HepG2 (cell line): ENCODE measurements at regions not wholly inside any gene's neighbourhood (a gene's known extent, or its start where the extent isn't known, plus 50 kb on each side); places are given as distances from the start of the nearest gene placed in this dataset.

ENCODE experiments used
- ATAC-seq: fragments of 200-7000 bp; cut with Tn5 transposase; 3 replicates; pipeline ENCODE4 v1.9.1; 2020; ENCODE audit warnings: mild to moderate bottlenecking, moderate library complexity
- BruUV-seq: library from RNA; stranded (reverse); fragments of 400-500 nt; replicated peaks from 2 replicates; lab custom pipeline; 2021; lab: Mats Ljungman, UMichigan
- CTCF ChIA-PET: fragments of 300-600 bp; formaldehyde crosslinking; extraction: SDS; loops from one replicate; lab custom pipeline; 2021; ENCODE audit warnings: low total read pairs, inconsistent platforms, low intra/inter-chr PET ratio; lab: Yijun Ruan, JAX
- POLR2A ChIA-PET: fragments of 350-600 bp; sonication (Branson Sonifier 250); formaldehyde crosslinking; loops from one replicate; lab custom pipeline; 2020; ENCODE audit warnings: antibody characterized with exemption, inconsistent platforms; lab: Yijun Ruan, JAX
- DNase-seq: peaks from one replicate; pipeline ENCODE4 v3.0.0-alpha.2; 2015; ENCODE audit warnings: low spot score
- FAIRE-seq: peaks from 3 replicates; lab custom pipeline; 2011; peaks lifted over from hg19 to GRCh38; lab: Jason Lieb, UNC
- H2AFZ ChIP-seq: one replicate; pipeline ENCODE4 v1.6.1; 2011; ENCODE audit warnings: low read length, inconsistent platforms
- H3K27ac ChIP-seq: fragments of 300-600 bp; 3 replicates; pipeline ENCODE4 v1.8.0; 2011; ENCODE audit warnings: mixed run types, mild to moderate bottlenecking, mixed read lengths, low read length, inconsistent platforms; ENCODE audit not compliant: insufficient read depth; ENCODE audit errors: extremely low read length
- H3K27me3 ChIP-seq, 2 experiments: fragments of 200-600 bp in 1 of 2; 2 replicates in 1 of 2; 3 replicates in 1 of 2; pipeline versions ENCODE4 v1.6.0 to v1.8.0; 2011; ENCODE audit warnings: low read length in 2 of 2, mild to moderate bottlenecking in 2 of 2, moderate library complexity in 2 of 2, inconsistent platforms in 1 of 2; ENCODE audit not compliant: insufficient read depth in 2 of 2, control insufficient read depth in 1 of 2
- H3K36me3 ChIP-seq, 2 experiments: fragments of 200-600 bp in 1 of 2; replicated peaks in 1 of 2; 2 replicates in 1 of 2; 3 replicates in 1 of 2; pipeline versions ENCODE4 v1.5.1 to v1.8.0; 2011; ENCODE audit warnings: low read length in 2 of 2, inconsistent platforms in 1 of 2; ENCODE audit not compliant: insufficient read depth in 2 of 2, control insufficient read depth in 1 of 2
- H3K4me1 ChIP-seq: 2 replicates; pipeline ENCODE4 v1.5.1; 2012; ENCODE audit warnings: low read length, inconsistent platforms; ENCODE audit not compliant: insufficient read depth
- H3K4me2 ChIP-seq: 2 replicates; pipeline ENCODE4 v1.6.0; 2011; ENCODE audit warnings: low read depth, low read length, inconsistent platforms
- H3K4me3 ChIP-seq, 3 experiments: fragments of 200-600 bp in 1 of 3; sonication (generic), shearing (Covaris generic) in 1 of 3; replicated peaks in 1 of 3; 2 replicates each; pipeline ENCODE4 v1.5.1; 2011 to 2016; ENCODE audit warnings: low read length in 3 of 3, inconsistent platforms in 2 of 3, low read depth in 2 of 3, mild to moderate bottlenecking in 2 of 3, control low read depth in 1 of 3, mixed read lengths in 1 of 3; ENCODE audit not compliant: insufficient read depth in 1 of 3
- H3K79me2 ChIP-seq: one replicate; pipeline ENCODE4 v1.6.1; 2011; ENCODE audit warnings: low read length, inconsistent platforms; ENCODE audit not compliant: insufficient read depth
- H3K9ac ChIP-seq: 2 replicates; pipeline ENCODE4 v1.6.0; 2011; ENCODE audit warnings: mild to moderate bottlenecking, low read depth, low read length, inconsistent platforms; ENCODE audit not compliant: insufficient read depth
- H3K9me3 ChIP-seq: 2 replicates; pipeline ENCODE4 v1.5.1; 2012; ENCODE audit warnings: mild to moderate bottlenecking, low read length
- H4K20me1 ChIP-seq: 2 replicates; pipeline ENCODE4 v1.6.0; 2011; ENCODE audit warnings: inconsistent platforms, mild to moderate bottlenecking, low read length, moderate library complexity; ENCODE audit not compliant: insufficient read depth
- CREBL2 ChIP-seq: sonication (generic); formaldehyde crosslinking; IDR thresholded peaks from 2 replicates; pipeline ENCODE4 v1.8.1; 2023; ENCODE audit warnings: missing genetic modification reagents, mild to moderate bottlenecking, borderline replicate concordance
- ETV6 ChIP-seq: sonication (generic); formaldehyde crosslinking; conservative IDR thresholded peaks from 2 replicates; pipeline ENCODE4 v1.4.0; 2020; ENCODE audit warnings: missing genetic modification reagents
- FOXA3 ChIP-seq: IDR thresholded peaks from 2 replicates; pipeline ENCODE4 v1.6.1; 2016; ENCODE audit warnings: missing genetic modification reagents, missing compliant biosample characterization
- KDM4B ChIP-seq: sonication (generic); formaldehyde crosslinking; IDR thresholded peaks from 2 replicates; pipeline ENCODE4 v1.4.0; 2020; ENCODE audit warnings: missing genetic modification reagents
- KLF13 ChIP-seq: sonication (generic); formaldehyde crosslinking; IDR thresholded peaks from 2 replicates; pipeline ENCODE4 v1.4.0; 2020; ENCODE audit warnings: mild to moderate bottlenecking, missing genetic modification reagents
- KLF16 ChIP-seq, 2 experiments: sonication (generic) in 1 of 2; formaldehyde crosslinking in 1 of 2; IDR thresholded peaks; 2 replicates each; pipeline versions ENCODE4 v1.6.1 to v1.8.0; 2016 to 2023; ENCODE audit warnings: missing genetic modification reagents in 2 of 2, missing compliant biosample characterization in 1 of 2
- MED1 ChIP-seq: sonication (generic); formaldehyde crosslinking; IDR thresholded peaks from 2 replicates; pipeline ENCODE4 v1.4.0; 2020; ENCODE audit warnings: missing genetic modification reagents
- PLSCR1 ChIP-seq: sonication (generic); formaldehyde crosslinking; IDR thresholded peaks from 2 replicates; pipeline ENCODE4 v1.5.0; 2020; ENCODE audit warnings: missing genetic modification reagents, mild to moderate bottlenecking, borderline replicate concordance
- RNF2 ChIP-seq: fragments of 450-650 bp; conservative IDR thresholded peaks from 2 replicates; pipeline ENCODE4 v1.6.1; 2016; ENCODE audit warnings: low read depth
- RXRA ChIP-seq: sonication (generic); formaldehyde crosslinking; IDR thresholded peaks from 2 replicates; pipeline ENCODE4 v1.5.1; 2020; ENCODE audit warnings: missing genetic modification reagents
- SNAPC2 ChIP-seq: sonication (generic); formaldehyde crosslinking; IDR thresholded peaks from 2 replicates; pipeline ENCODE4 v1.8.1; 2022; ENCODE audit warnings: mild to moderate bottlenecking, missing genetic modification reagents
- YEATS4 ChIP-seq: sonication (generic); formaldehyde crosslinking; IDR thresholded peaks from 2 replicates; pipeline ENCODE4 v1.4.0; 2020; ENCODE audit warnings: missing genetic modification reagents, borderline replicate concordance
- ZNF33B ChIP-seq: sonication (generic); formaldehyde crosslinking; IDR thresholded peaks from 2 replicates; pipeline ENCODE4 v1.5.1; 2020; ENCODE audit warnings: mild to moderate bottlenecking, missing genetic modification reagents
- ZNF382 ChIP-seq: sonication (generic); formaldehyde crosslinking; IDR thresholded peaks from 2 replicates; pipeline ENCODE4 v1.5.0; 2020; ENCODE audit warnings: missing genetic modification reagents, mild to moderate bottlenecking, borderline replicate concordance
- ZNF543 ChIP-seq: sonication (generic); formaldehyde crosslinking; IDR thresholded peaks from 2 replicates; pipeline ENCODE4 v1.4.0; 2020; ENCODE audit warnings: mild to moderate bottlenecking, missing genetic modification reagents
- ZNF569 ChIP-seq: sonication (generic); formaldehyde crosslinking; IDR thresholded peaks from 2 replicates; pipeline ENCODE4 v1.5.0; 2020; ENCODE audit warnings: mild to moderate bottlenecking, missing genetic modification reagents, moderate library complexity, borderline replicate concordance
- ZNF598 ChIP-seq: sonication (generic); formaldehyde crosslinking; IDR thresholded peaks from 2 replicates; pipeline ENCODE4 v1.5.1; 2020; ENCODE audit warnings: mild to moderate bottlenecking, missing genetic modification reagents, borderline replicate concordance
- ZSCAN22 ChIP-seq: sonication (generic); formaldehyde crosslinking; IDR thresholded peaks from 2 replicates; pipeline ENCODE4 v1.4.0; 2020; ENCODE audit warnings: mild to moderate bottlenecking, missing genetic modification reagents
- ZSCAN9 ChIP-seq: IDR thresholded peaks from 2 replicates; pipeline ENCODE4 v1.6.1; 2016; ENCODE audit warnings: borderline replicate concordance
- WGBS: methylation state at CpG from one replicate; pipeline ENCODE4 v1.1.6; 2017; ENCODE audit warnings: low lambda C conversion rate; 5-methylcytosine and 5-hydroxymethylcytosine counted together
- in situ Hi-C: cut with HindIII; loops from 2 replicates; pipeline ENCODE4 v1.10.0; 2017; ENCODE audit warnings: low pct_unique_long_range_greater_than_20kb; ENCODE audit not compliant: extremely low pct_ligation_motif_present
- intact Hi-C: fragments of 100-400 bp; cut with micrococcal nuclease; formaldehyde crosslinking; loops from one replicate; pipeline ENCODE4 v1.10.0; 2022; ENCODE audit not compliant: unreplicated experiment

GRCh38 chrX:43211570-43211969, 433.6 kb upstream of the PPP1R2C start (continued):
- TF ChIP-seq PLSCR1: no peak
- no peak for TF ChIP-seq RXRA
- no peak for TF ChIP-seq RNF2
- TF ChIP-seq KLF13 (CRISPR knock-in tag): no peak
- no peak for TF ChIP-seq ZNF598 (CRISPR knock-in tag)
- no peak for TF ChIP-seq FOXA3 (CRISPR knock-in tag)
- no peak for TF ChIP-seq ZNF382 (CRISPR knock-in tag)
- TF ChIP-seq ZNF569 (CRISPR knock-in tag): no peak
- TF ChIP-seq ZSCAN22: no peak
- TF ChIP-seq ZNF33B: no peak

- Histone ChIP-seq H3K36me3 (no peaks in the 10 kb centered on the region), H3K27ac (no peak overlapping the region), H3K4me2 (no peak overlapping the region), H3K9ac (no peak overlapping the region), H3K4me3 (no peak overlapping the region), H2AFZ (no peak overlapping the region), H3K79me2 (no peaks in the 10 kb centered on the region), H3K27me3 (no peaks in the 10 kb centered on the region), H3K4me1 (no peaks in the 10 kb centered on the region), H3K9me3 (no peaks in the 10 kb centered on the region), H4K20me1 (no peaks in the 10 kb centered on the region)
- 30% methylated on average over 2 of the region's 2 CpGs for WGBS
- ChIA-PET POLR2A (no interaction called here), CTCF (no interaction called here)
- FAIRE-seq (no peak), ATAC-seq (no peak), DNase-seq (no peak)
- intact Hi-C loops: no loop called here
- no TSS peak for BruUV-seq
- TF ChIP-seq YEATS4 (CRISPR knock-in tag) (no peak), CREBL2 (no peak), SNAPC2 (CRISPR knock-in tag) (no peak), MED1 (no peak), ZSCAN9 (CRISPR knock-in tag) (no peak), KDM4B (CRISPR knock-in tag) (no peak), KLF16 (CRISPR knock-in tag; IDR thresholded peaks at IDR 0.05) (no peak), ETV6 (CRISPR knock-in tag) (no peak), ZNF543 (CRISPR knock-in tag) (no peak)
- in situ Hi-C loops: no loop called here
Measured at GRCh38 chrX:43218198-43218597, 437.9 kb upstream of the MAOA start.
